Endothelial cell of umbilical vein (primary cell): ENCODE measurements at regions not wholly inside any gene's neighbourhood (a gene's known extent, or its start where the extent isn't known, plus 50 kb on each side); places are given as distances from the start of the nearest gene placed in this dataset.

Experiments used
- FOS ChIP-seq: IDR thresholded peaks from 2 replicates; pipeline ENCODE4 v1.6.1; 2011; ENCODE audit warnings: mild to moderate bottlenecking, low read length, moderate library complexity, borderline replicate concordance; ENCODE audit not compliant: insufficient read depth
- JUN ChIP-seq: IDR thresholded peaks from 2 replicates; pipeline ENCODE4 v1.6.1; 2011; ENCODE audit warnings: borderline replicate concordance, low read depth; ENCODE audit not compliant: insufficient read length, insufficient read depth
- MYC ChIP-seq: IDR thresholded peaks from one replicate; pipeline ENCODE4 v1.6.1; 2011; ENCODE audit warnings: mild to moderate bottlenecking, low read depth, low read length
- POLR2A ChIP-seq: IDR thresholded peaks from 2 replicates; pipeline ENCODE4 v1.6.1; 2012; ENCODE audit warnings: low read depth, mild to moderate bottlenecking, control low read depth, low read length
- POLR2AphosphoS5 ChIP-seq: IDR thresholded peaks from 2 replicates; pipeline ENCODE4 v1.6.1; 2012; ENCODE audit warnings: low read depth, mild to moderate bottlenecking, control low read depth, low read length, moderate library complexity; ENCODE audit not compliant: insufficient read depth
- TF ChIP-seq, protein P1 (sequence below), 2 donors: IDR thresholded peaks; 1 replicate in 1 of 2; 2 replicates in 1 of 2; pipeline ENCODE4 v1.5.1; 2011; ENCODE audit warnings: low read length in 2 of 2, mild to moderate bottlenecking in 2 of 2, moderate library complexity in 2 of 2, control low read depth in 1 of 2, inconsistent platforms in 1 of 2, low read depth in 1 of 2; ENCODE audit not compliant: insufficient read depth in 1 of 2; ENCODE audit errors: extremely low read depth in 1 of 2
- TF ChIP-seq, protein P2 (sequence below): IDR thresholded peaks from 2 replicates; pipeline ENCODE4 v1.6.1; 2011; ENCODE audit not compliant: insufficient read depth, insufficient read length

GRCh38 chr12:113633678-113634332, 162.1 kb upstream of the LHX5 start:
- TF ChIP-seq, protein P1, sequence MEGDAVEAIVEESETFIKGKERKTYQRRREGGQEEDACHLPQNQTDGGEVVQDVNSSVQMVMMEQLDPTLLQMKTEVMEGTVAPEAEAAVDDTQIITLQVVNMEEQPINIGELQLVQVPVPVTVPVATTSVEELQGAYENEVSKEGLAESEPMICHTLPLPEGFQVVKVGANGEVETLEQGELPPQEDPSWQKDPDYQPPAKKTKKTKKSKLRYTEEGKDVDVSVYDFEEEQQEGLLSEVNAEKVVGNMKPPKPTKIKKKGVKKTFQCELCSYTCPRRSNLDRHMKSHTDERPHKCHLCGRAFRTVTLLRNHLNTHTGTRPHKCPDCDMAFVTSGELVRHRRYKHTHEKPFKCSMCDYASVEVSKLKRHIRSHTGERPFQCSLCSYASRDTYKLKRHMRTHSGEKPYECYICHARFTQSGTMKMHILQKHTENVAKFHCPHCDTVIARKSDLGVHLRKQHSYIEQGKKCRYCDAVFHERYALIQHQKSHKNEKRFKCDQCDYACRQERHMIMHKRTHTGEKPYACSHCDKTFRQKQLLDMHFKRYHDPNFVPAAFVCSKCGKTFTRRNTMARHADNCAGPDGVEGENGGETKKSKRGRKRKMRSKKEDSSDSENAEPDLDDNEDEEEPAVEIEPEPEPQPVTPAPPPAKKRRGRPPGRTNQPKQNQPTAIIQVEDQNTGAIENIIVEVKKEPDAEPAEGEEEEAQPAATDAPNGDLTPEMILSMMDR (IDR thresholded peaks at IDR 0.05; ENCODE audit: extremely low read depth in 1 of 2, insufficient read depth in 1 of 2, low read depth in 1 of 2, low read length in 2 of 2), result no peak
- TF ChIP-seq POLR2A (no peak), JUN (no peak), POLR2AphosphoS5 (no peak), FOS (no peak), MYC (no peak)
- TF ChIP-seq, protein P2, sequence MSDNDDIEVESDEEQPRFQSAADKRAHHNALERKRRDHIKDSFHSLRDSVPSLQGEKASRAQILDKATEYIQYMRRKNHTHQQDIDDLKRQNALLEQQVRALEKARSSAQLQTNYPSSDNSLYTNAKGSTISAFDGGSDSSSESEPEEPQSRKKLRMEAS, result no peak
